NCI-H1092 (cell line): ENCODE measurements at regions not wholly inside any gene's neighbourhood (a gene's known extent, or its start where the extent isn't known, plus 50 kb on each side); places are given as distances from the start of the nearest gene placed in this dataset.
"Not testable (repeated sequence)": the region's sequence is repeated elsewhere in the genome, so short reads cannot be mapped to it uniquely, and the experiment has no call there.

ENCODE experiments used
- DNase-seq: peaks from one replicate; lab custom pipeline; 2025; lab: John Stamatoyannopoulos, UW

DNA sequence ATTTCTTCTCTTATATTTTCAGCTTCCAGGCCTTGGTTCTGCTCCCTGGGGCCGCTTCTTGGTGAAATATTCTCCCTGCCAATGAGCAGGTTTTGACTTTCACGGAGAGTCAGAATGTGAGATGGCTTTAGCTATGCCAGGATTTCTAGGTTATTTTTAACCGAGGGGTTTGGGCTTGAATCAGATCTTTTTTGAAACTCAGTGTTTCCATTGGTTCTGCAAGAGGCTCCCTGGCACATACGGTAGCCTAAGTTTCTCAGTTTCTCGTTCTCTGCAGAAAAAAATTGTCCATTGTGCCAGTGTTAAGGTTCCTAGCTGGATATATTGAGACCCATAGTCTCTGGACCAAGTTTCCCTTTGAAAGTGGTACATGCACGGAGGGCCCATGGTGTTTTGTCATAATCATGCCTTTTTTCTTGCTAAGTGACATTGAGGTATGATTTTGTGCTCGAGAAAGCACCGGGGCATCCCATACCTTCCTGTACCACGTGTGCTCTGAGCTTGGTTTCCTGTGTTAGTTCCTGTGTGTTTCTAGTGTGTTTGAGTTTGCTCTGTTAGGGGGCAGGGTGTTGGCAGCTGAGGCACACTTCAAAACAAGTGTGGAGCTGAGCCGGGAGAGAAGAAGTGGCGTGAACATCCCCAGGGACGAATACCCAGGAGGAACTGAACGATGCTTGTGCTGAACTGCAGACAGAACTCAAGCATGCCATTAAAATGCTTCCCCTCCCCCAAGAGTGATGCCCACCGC, 127.2 kb downstream of the HS3ST3B1 start:
- no peak for DNase-seq

DNA sequence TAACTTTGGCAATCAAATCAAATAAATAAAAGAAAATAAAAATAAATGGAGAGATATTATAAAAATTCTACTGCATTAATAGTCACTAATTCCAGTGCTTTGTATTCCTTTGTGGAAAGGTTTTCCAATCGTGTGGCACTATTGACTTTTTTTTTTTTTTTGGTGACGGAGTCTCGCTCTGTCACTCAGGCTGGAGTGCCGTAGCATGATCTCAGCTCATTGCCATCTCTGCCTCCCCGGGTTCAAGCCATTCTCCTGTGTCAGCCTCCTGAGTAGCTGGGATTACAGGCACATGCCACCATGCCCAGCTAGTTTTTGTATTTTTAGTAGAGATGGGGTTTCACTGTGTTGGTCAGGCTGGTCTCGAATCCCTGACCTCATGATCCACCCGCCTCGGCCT, 122.3 kb downstream of the HS3ST3B1 start:
- not testable (repeated sequence) for DNase-seq

DNA sequence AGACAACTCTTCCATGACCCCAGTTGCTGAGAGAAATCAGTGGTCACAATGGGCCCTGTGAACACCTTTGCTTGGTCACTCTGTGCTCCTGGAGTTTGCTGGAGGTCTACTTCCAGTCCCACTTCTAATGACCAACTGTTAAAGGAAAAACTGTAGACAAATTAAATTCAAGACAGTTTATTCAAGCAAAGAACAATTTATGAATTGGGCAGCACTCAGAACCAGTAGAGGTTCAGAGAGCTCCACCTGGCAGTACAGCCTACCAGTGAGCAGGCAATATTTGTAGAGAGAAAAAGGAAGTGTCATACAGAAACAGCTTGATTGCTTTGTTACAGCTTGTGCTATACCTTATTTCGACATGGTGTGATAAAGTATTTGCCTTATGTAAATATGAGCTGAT, 116.5 kb downstream of the HS3ST3B1 start:
- DNase-seq, result no peak

- DNase-seq, result no peak
Observed at GRCh38 chr17:14409292-14409691, 108.4 kb downstream of the HS3ST3B1 start.

DNA sequence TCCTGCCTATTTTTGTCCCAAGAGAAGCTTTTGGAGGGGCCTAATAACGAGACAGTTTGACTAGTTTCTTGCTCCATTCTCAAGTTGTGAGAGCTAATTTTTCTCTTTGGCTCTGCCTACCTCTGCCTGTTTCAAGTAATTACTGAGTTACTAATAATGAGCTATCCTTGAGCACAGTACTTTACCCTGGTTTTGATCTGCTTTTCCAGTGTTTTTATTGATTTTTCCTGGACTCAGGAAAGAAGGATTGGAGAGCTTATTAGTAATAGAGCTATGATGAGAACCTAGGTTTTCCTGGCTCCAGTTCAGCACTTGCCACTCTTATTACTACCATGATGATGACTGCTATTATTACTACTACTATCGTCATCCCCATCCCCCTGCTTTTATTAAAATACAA, 106.7 kb downstream of the HS3ST3B1 start:
- no peak for DNase-seq

DNA sequence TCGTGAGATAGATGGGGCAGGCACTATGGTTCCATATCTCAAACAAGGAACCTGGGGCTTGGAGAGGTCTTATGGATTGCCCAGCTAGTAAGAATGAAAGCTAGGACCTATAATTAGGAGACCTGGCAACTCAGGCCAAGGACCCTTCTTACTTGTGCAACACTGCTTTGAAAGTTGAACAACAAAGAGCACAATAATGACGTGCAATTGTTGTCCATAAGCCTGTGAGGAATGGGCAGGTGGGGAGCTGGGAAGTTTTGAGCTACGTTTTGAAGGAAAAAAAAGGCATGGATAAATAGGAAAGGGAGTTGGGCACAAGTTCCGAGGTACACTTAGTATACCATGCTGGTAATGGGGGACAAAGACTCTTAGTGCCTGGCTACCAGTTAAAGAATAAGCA, 104.3 kb downstream of the HS3ST3B1 start:
- DNase-seq, result no peak
